Adrenal gland (tissue), 5 donors: ENCODE measurements at regions not wholly inside any gene's neighbourhood (a gene's known extent, or its start where the extent isn't known, plus 50 kb on each side); places are given as distances from the start of the nearest gene placed in this dataset.

Experiments
- POLR2A ChIP-seq, 2 donors: fragments of 450-650 bp; IDR thresholded peaks; one replicate each; pipeline ENCODE4 v1.6.1; 2017; ENCODE audit warnings: antibody characterized with exemption in 2 of 2, mild to moderate bottlenecking in 2 of 2, moderate library complexity in 1 of 2
- TF ChIP-seq, protein P1 (sequence below), 6 experiments: fragments of 450-650 bp in 4 of 6; fragments of 200-600 bp in 2 of 6; sonication (generic) in 1 of 6; IDR thresholded peaks; 1 replicate in 5 of 6; 2 replicates in 1 of 6; pipeline versions ENCODE4 v1.5.1 to v1.8.0; 2016 to 2021; ENCODE audit warnings: antibody characterized with exemption in 6 of 6, mild to moderate bottlenecking in 2 of 6, moderate library complexity in 1 of 6
- donor health status: DM: no; HTN: no; CAD: no.

DNA sequence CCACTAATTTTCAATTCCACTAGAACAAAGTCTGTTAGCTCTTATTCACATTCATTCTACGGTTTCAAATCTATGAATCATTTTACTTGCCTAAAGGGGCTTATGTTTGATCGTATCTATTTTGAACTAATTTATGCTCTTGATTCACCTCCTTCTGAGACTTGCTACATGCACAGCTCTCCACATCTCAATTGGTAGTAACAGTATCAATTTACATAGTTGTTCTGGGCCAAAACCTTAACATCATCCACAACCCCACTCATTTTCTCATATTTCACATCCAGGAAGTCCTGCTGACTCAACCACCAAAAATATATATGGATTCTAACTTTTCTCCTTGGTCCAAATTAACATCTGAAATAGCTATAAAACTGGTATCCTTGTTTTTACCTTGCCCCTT is 208.6 kb downstream of the RASSF9 start:
- no peak for TF ChIP-seq POLR2A (IDR thresholded peaks at IDR 0.05)
- TF ChIP-seq, protein P1, sequence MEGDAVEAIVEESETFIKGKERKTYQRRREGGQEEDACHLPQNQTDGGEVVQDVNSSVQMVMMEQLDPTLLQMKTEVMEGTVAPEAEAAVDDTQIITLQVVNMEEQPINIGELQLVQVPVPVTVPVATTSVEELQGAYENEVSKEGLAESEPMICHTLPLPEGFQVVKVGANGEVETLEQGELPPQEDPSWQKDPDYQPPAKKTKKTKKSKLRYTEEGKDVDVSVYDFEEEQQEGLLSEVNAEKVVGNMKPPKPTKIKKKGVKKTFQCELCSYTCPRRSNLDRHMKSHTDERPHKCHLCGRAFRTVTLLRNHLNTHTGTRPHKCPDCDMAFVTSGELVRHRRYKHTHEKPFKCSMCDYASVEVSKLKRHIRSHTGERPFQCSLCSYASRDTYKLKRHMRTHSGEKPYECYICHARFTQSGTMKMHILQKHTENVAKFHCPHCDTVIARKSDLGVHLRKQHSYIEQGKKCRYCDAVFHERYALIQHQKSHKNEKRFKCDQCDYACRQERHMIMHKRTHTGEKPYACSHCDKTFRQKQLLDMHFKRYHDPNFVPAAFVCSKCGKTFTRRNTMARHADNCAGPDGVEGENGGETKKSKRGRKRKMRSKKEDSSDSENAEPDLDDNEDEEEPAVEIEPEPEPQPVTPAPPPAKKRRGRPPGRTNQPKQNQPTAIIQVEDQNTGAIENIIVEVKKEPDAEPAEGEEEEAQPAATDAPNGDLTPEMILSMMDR (IDR thresholded peaks at IDR 0.05) = no peak
